ENCODE measurements at regions not wholly inside any gene's neighbourhood (a gene's known extent, or its start where the extent isn't known, plus 50 kb on each side); places are given as distances from the start of the nearest gene placed in this dataset.

- Histone ChIP-seq H3K9me3 (ENCODE audit: control insufficient read depth, insufficient read depth, low read length) (no peaks in the 10 kb centered on the region), H3K9ac (ENCODE audit: low read depth, low read length) (no peak overlapping the region), H3K36me3 (ENCODE audit: control insufficient read depth, insufficient read depth, low read length) (no peaks in the 10 kb centered on the region), H3K4me1 (ENCODE audit: control insufficient read depth, insufficient read depth, low read length) (no peaks in the 10 kb centered on the region), H3K27me3 (ENCODE audit: control insufficient read depth, insufficient read depth, low read length) (no peaks in the 10 kb centered on the region), H3K4me3 (ENCODE audit: low read depth, low read length) (no peak overlapping the region)
These were observed 183.5 kb upstream of the GALNTL6 start for GRCh38 chr4:171629737-171630136.

GRCh38 chr4:171629182-171629581 is 184.0 kb upstream of the GALNTL6 start:
- H3K9me3 ChIP-seq (ENCODE audit: control insufficient read depth, insufficient read depth, low read length), result no peaks in the 10 kb centered on the region
- H3K27me3 ChIP-seq (ENCODE audit: control insufficient read depth, insufficient read depth, low read length), result no peaks in the 10 kb centered on the region
- no peaks in the 10 kb centered on the region for H3K4me1 ChIP-seq (ENCODE audit: control insufficient read depth, insufficient read depth, low read length)
- no peak overlapping the region for H3K4me3 ChIP-seq (ENCODE audit: low read depth, low read length)
- H3K9ac ChIP-seq (ENCODE audit: low read depth, low read length), result no peak overlapping the region
- no peaks in the 10 kb centered on the region for H3K36me3 ChIP-seq (ENCODE audit: control insufficient read depth, insufficient read depth, low read length)

- Histone ChIP-seq H3K27me3 (ENCODE audit: control insufficient read depth, insufficient read depth, low read length) (no peaks in the 10 kb centered on the region), H3K9ac (ENCODE audit: low read depth, low read length) (no peak overlapping the region), H3K36me3 (ENCODE audit: control insufficient read depth, insufficient read depth, low read length) (no peaks in the 10 kb centered on the region), H3K4me1 (ENCODE audit: control insufficient read depth, insufficient read depth, low read length) (no peaks in the 10 kb centered on the region), H3K4me3 (ENCODE audit: low read depth, low read length) (no peak overlapping the region), H3K9me3 (ENCODE audit: control insufficient read depth, insufficient read depth, low read length) (no peaks in the 10 kb centered on the region)
These were observed 186.7 kb upstream of the GALNTL6 start for GRCh38 chr4:171626554-171626953.

- Histone ChIP-seq H3K36me3 (ENCODE audit: control insufficient read depth, insufficient read depth, low read length) (no peaks in the 10 kb centered on the region), H3K9me3 (ENCODE audit: control insufficient read depth, insufficient read depth, low read length) (no peaks in the 10 kb centered on the region), H3K9ac (ENCODE audit: low read depth, low read length) (no peak overlapping the region), H3K27me3 (ENCODE audit: control insufficient read depth, insufficient read depth, low read length) (no peaks in the 10 kb centered on the region), H3K4me1 (ENCODE audit: control insufficient read depth, insufficient read depth, low read length) (no peaks in the 10 kb centered on the region), H3K4me3 (ENCODE audit: low read depth, low read length) (no peak overlapping the region)
These were observed 190.5 kb upstream of the GALNTL6 start for GRCh38 chr4:171622729-171623128.

GRCh38 chr4:171621646-171622045 is 191.6 kb upstream of the GALNTL6 start:
- Histone ChIP-seq H3K9me3 (ENCODE audit: control insufficient read depth, insufficient read depth, low read length) (no peaks in the 10 kb centered on the region), H3K4me3 (ENCODE audit: low read depth, low read length) (no peak overlapping the region), H3K36me3 (ENCODE audit: control insufficient read depth, insufficient read depth, low read length) (no peaks in the 10 kb centered on the region), H3K27me3 (ENCODE audit: control insufficient read depth, insufficient read depth, low read length) (no peaks in the 10 kb centered on the region), H3K4me1 (ENCODE audit: control insufficient read depth, insufficient read depth, low read length) (no peaks in the 10 kb centered on the region), H3K9ac (ENCODE audit: low read depth, low read length) (no peak overlapping the region)

GRCh38 chr4:171612907-171613306 is 200.3 kb upstream of the GALNTL6 start:
- H3K4me1 ChIP-seq (ENCODE audit: control insufficient read depth, insufficient read depth, low read length), result no peaks in the 10 kb centered on the region
- H3K36me3 ChIP-seq (ENCODE audit: control insufficient read depth, insufficient read depth, low read length), result no peaks in the 10 kb centered on the region

GRCh38 chr4:171602638-171603355 is 210.4 kb upstream of the GALNTL6 start:
- H3K9ac ChIP-seq (ENCODE audit: low read depth, low read length), result no peak overlapping the region
- no peaks in the 10 kb centered on the region for H3K36me3 ChIP-seq (ENCODE audit: control insufficient read depth, insufficient read depth, low read length)
- no peak overlapping the region for H3K4me3 ChIP-seq (ENCODE audit: low read depth, low read length)
- H3K4me1 ChIP-seq (ENCODE audit: control insufficient read depth, insufficient read depth, low read length), result no peaks in the 10 kb centered on the region
- H3K9me3 ChIP-seq (ENCODE audit: control insufficient read depth, insufficient read depth, low read length), result no peaks in the 10 kb centered on the region
- H3K27me3 ChIP-seq (ENCODE audit: control insufficient read depth, insufficient read depth, low read length), result no peaks in the 10 kb centered on the region

More at GRCh38 chr4:171612907-171613306, 200.3 kb upstream of the GALNTL6 start:
- no peaks in the 10 kb centered on the region for H3K9me3 ChIP-seq (ENCODE audit: control insufficient read depth, insufficient read depth, low read length)
- H3K4me3 ChIP-seq (ENCODE audit: low read depth, low read length), result no peak overlapping the region
- no peak overlapping the region for H3K9ac ChIP-seq (ENCODE audit: low read depth, low read length)
- H3K27me3 ChIP-seq (ENCODE audit: control insufficient read depth, insufficient read depth, low read length), result no peaks in the 10 kb centered on the region

GRCh38 chr4:171601091-171601490 is 212.1 kb upstream of the GALNTL6 start:
- Histone ChIP-seq H3K9ac (ENCODE audit: low read depth, low read length) (no peak overlapping the region), H3K9me3 (ENCODE audit: control insufficient read depth, insufficient read depth, low read length) (no peaks in the 10 kb centered on the region), H3K27me3 (ENCODE audit: control insufficient read depth, insufficient read depth, low read length) (no peaks in the 10 kb centered on the region), H3K4me3 (ENCODE audit: low read depth, low read length) (no peak overlapping the region), H3K4me1 (ENCODE audit: control insufficient read depth, insufficient read depth, low read length) (no peaks in the 10 kb centered on the region), H3K36me3 (ENCODE audit: control insufficient read depth, insufficient read depth, low read length) (no peaks in the 10 kb centered on the region)

GRCh38 chr4:171599628-171600027 is 213.6 kb upstream of the GALNTL6 start:
- Histone ChIP-seq H3K9me3 (ENCODE audit: control insufficient read depth, insufficient read depth, low read length) (no peaks in the 10 kb centered on the region), H3K4me3 (ENCODE audit: low read depth, low read length) (no peak overlapping the region), H3K9ac (ENCODE audit: low read depth, low read length) (no peak overlapping the region), H3K36me3 (ENCODE audit: control insufficient read depth, insufficient read depth, low read length) (no peaks in the 10 kb centered on the region), H3K4me1 (ENCODE audit: control insufficient read depth, insufficient read depth, low read length) (no peaks in the 10 kb centered on the region), H3K27me3 (ENCODE audit: control insufficient read depth, insufficient read depth, low read length) (no peaks in the 10 kb centered on the region)

GRCh38 chr4:171594293-171594692 is 218.9 kb upstream of the GALNTL6 start:
- no peaks in the 10 kb centered on the region for H3K27me3 ChIP-seq (ENCODE audit: control insufficient read depth, insufficient read depth, low read length)
- no peaks in the 10 kb centered on the region for H3K36me3 ChIP-seq (ENCODE audit: control insufficient read depth, insufficient read depth, low read length)
- no peak overlapping the region for H3K4me3 ChIP-seq (ENCODE audit: low read depth, low read length)
- no peaks in the 10 kb centered on the region for H3K4me1 ChIP-seq (ENCODE audit: control insufficient read depth, insufficient read depth, low read length)
- H3K9me3 ChIP-seq (ENCODE audit: control insufficient read depth, insufficient read depth, low read length), result no peaks in the 10 kb centered on the region
- H3K9ac ChIP-seq (ENCODE audit: low read depth, low read length), result no peak overlapping the region

- Histone ChIP-seq H3K9ac (ENCODE audit: low read depth, low read length) (no peak overlapping the region), H3K9me3 (ENCODE audit: control insufficient read depth, insufficient read depth, low read length) (no peaks in the 10 kb centered on the region), H3K27me3 (ENCODE audit: control insufficient read depth, insufficient read depth, low read length) (no peaks in the 10 kb centered on the region), H3K4me3 (ENCODE audit: low read depth, low read length) (no peak overlapping the region), H3K4me1 (ENCODE audit: control insufficient read depth, insufficient read depth, low read length) (no peaks in the 10 kb centered on the region), H3K36me3 (ENCODE audit: control insufficient read depth, insufficient read depth, low read length) (no peaks in the 10 kb centered on the region)
These were observed 222.5 kb upstream of the GALNTL6 start for GRCh38 chr4:171590716-171591115.

- Histone ChIP-seq H3K27me3 (ENCODE audit: control insufficient read depth, insufficient read depth, low read length) (no peaks in the 10 kb centered on the region), H3K9me3 (ENCODE audit: control insufficient read depth, insufficient read depth, low read length) (no peaks in the 10 kb centered on the region), H3K9ac (ENCODE audit: low read depth, low read length) (no peak overlapping the region), H3K36me3 (ENCODE audit: control insufficient read depth, insufficient read depth, low read length) (no peaks in the 10 kb centered on the region), H3K4me1 (ENCODE audit: control insufficient read depth, insufficient read depth, low read length) (no peaks in the 10 kb centered on the region), H3K4me3 (ENCODE audit: low read depth, low read length) (no peak overlapping the region)
These were observed 224.4 kb upstream of the GALNTL6 start for GRCh38 chr4:171588764-171589163.
